ENCODE measurements at regions not wholly inside any gene's neighbourhood (a gene's known extent, or its start where the extent isn't known, plus 50 kb on each side); places are given as distances from the start of the nearest gene placed in this dataset.

DNA sequence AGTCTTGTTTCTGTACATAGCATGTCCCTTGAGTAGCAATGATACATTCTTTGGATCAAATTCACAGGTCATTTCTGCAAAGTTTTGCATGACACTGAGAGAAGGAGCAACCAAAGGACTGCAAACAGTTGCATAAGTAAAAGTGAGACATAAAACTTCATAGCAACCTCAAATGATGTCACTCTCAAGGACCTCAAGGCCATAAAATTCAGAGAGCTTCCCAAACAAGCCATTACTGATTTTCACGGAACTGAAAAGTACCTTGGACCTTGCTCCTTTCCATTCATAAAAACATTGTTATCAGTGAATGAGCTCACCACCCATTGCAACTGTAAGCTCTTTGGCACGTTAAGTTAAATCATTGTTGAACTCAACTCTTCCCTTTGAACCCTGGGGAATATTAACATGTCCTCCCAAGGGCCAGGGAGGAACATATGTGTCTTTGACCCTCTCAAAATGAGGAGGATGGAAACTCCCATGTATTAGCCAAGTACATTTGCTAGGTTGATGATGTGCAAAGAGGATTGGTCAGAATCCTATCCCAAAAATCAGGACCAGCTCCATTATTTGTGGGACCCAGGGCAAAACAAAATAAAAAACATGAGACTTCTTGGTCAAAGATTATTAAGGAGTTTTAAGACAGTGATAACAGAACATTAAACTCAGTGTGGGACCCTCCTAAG, 275.0 kb upstream of the DYNLRB2 start:
- H3K27ac ChIP-seq: no peak overlapping the region
- TF ChIP-seq CTCF (conservative IDR thresholded peaks at IDR 0.05) (no peak), ZFX (IDR thresholded peaks at IDR 0.05) (no peak)

DNA sequence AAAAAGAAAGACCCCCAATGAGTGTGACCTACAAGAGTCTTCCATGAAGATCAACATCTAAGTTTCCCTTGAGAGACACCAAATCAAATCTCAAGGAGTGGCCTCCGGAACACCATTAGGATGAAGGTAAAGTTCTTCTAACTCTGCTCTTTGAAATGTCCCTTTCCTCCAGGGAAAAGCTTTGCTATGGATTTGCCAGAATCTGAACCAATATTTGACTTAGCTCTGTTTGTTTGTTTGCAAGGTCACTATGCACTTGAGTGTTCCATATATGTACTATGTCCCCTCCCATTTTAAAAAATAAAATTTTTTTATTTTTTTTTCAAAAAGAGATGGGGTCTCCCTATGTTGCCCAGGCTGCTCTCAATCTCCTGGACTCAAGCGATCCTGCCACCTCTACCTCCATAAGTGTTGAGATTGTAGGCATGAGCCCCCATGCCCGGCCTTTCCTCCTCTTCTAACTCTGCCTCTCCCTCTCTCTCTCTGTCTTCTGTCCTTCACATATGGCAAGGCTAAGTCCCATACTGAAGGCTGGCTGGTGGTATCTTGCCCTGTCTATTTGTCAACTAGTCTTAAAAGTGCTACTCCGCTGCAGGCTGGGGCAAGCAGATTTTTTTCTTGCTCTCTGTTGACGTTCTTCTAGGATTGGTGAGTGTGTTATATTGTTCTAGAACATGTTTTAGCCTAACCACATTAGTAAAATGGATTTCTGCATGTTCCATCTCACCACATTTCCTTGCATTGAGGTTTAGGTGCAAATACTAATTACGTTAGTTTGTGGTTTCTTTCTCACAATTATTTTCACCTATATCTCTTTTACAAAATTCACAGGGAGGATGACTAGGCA, 276.7 kb upstream of the DYNLRB2 start:
- TF ChIP-seq CTCF (conservative IDR thresholded peaks at IDR 0.05) (no peak), ZFX (IDR thresholded peaks at IDR 0.05) (no peak)
- H3K27ac ChIP-seq: no peak overlapping the region

DNA sequence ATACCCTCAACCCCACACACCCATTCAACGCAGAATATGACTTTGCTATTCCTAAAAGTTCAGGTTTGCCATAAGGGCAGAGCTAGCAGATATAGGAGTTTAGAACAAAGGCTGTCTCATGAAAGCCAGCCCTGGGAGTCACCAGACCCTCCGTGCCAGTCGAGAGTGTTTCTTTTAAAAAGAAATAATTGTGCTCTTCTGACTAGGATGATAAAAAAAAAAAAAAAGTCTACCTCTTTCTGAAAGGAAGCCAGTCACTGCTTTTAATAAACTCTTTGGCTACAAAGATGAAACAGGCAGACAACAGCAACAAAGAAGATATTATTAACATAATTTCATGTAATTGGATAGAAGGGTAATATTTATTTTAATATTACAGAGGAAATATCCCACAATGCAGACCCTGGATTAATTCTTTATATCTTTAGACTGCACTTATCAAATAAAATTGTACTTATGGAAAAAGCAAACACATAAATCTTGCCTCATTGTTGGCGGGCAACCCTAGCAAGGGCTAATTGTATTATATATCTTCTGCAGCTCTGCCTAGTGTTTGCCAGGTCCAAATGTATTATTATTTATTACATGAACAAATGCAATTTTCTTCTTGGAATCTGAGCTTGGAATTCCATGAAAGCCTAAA, 277.5 kb upstream of the DYNLRB2 start:
- TF ChIP-seq ZFX (IDR thresholded peaks at IDR 0.05) (no peak), CTCF (conservative IDR thresholded peaks at IDR 0.05) (no peak)
- no peak overlapping the region for H3K27ac ChIP-seq

GRCh38 chr16:80260906-80261311, 279.9 kb upstream of the DYNLRB2 start:
- no peak overlapping the region for H3K27ac ChIP-seq
- no peak for TF ChIP-seq ZFX (IDR thresholded peaks at IDR 0.05)
- TF ChIP-seq CTCF (conservative IDR thresholded peaks at IDR 0.05): no peak

DNA sequence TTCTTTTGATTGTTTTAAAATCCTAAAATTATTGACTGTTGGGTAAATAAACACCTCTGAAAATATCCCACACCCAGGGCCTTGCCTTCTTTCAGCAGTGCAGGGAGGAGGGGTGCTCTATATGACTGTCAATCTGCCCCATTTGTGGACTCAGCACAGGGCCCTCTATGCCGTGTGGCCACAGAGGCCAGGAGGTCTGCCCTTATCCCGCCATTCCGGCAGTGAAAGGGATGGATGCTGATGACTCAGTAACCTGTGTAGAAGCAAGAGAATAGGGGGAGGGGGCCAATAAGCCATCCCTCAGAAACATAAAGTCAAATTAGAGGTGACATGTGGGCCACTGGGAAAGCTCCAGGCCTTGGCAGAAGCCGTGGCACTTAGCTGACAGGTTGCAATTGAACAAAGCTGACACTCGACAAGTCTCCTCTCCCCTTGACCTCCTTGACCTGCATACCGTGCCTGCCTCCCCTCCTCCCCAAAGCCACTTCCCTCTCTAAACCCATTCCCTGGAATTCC, 281.4 kb upstream of the DYNLRB2 start:
- TF ChIP-seq CTCF (conservative IDR thresholded peaks at IDR 0.05): no peak
- TF ChIP-seq ZFX (IDR thresholded peaks at IDR 0.05): no peak
- H3K27ac ChIP-seq: no peak overlapping the region

- TF ChIP-seq ZFX (IDR thresholded peaks at IDR 0.05) (no peak), CTCF (conservative IDR thresholded peaks at IDR 0.05) (no peak)
Measured at GRCh38 chr16:80258407-80258806, 282.4 kb upstream of the DYNLRB2 start.

DNA sequence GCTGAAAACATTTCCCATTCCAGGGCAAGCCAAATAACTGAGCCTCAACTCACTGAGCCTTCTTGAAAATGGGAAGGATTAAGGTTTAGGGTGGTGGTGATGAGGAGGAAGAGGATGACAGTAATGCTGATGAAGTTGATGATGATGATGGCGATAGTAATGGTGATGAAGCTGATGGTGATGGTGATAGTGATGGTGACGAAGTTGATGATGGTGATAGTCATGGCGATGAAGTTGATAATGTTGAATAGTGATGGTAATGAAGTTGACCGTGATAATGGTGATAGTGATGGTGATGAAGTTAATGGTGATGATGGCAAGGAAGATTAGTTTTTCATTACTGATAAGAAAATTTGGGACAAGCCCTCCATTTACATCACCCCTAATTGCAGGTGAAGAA, 285.8 kb upstream of the DYNLRB2 start:
- TF ChIP-seq CTCF (conservative IDR thresholded peaks at IDR 0.05) (no peak), ZFX (IDR thresholded peaks at IDR 0.05) (no peak)
- H3K27ac ChIP-seq: no peak overlapping the region

More at GRCh38 chr16:80258407-80258806, 282.4 kb upstream of the DYNLRB2 start:
- no peak overlapping the region for H3K27ac ChIP-seq

All from C4-2B (cell line).